ENCODE measurements at regions not wholly inside any gene's neighbourhood (a gene's known extent, or its start where the extent isn't known, plus 50 kb on each side); places are given as distances from the start of the nearest gene placed in this dataset.

GRCh38 chr2:17309181-17309580, 209.1 kb downstream of the RAD51AP2 start:
- Mint-ChIP-seq H3K4me3 (no peak overlapping the region), H3K9me3 (no peaks in the 10 kb centered on the region), H3K36me3 (ENCODE audit: low read depth) (no peaks in the 10 kb centered on the region), H3K27me3 (no peaks in the 10 kb centered on the region), H3K4me1 (ENCODE audit: low read depth) (no peaks in the 10 kb centered on the region), H3K27ac (no peak overlapping the region)
- intact Hi-C loops (cut with micrococcal nuclease): loop anchor here (1.0 kb wide), 1 partner anchor 536 kb away; no protein-coding TSS in a partner anchor

DNA sequence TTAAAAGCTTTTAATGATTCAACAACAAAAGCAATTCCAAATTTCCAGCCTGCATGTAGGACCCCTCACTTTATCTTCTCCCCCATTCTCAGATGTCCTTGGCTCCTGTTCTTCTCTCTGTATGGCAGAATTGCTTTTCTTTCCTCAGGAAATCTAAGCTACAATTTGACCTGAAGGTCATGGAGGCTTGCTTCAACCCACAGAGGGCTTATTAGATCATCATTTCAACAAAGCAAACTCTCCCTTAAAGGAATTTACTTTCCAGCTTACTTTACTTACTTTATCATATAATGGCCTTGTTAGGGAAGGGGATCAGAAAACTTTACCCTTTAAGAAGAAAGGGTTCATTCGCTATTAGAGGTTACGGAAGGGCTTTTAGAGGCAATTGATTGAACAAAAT, 211.5 kb downstream of the RAD51AP2 start:
- Mint-ChIP-seq H3K4me1 (ENCODE audit: low read depth) (no peaks in the 10 kb centered on the region), H3K9me3 (no peaks in the 10 kb centered on the region), H3K27me3 (no peaks in the 10 kb centered on the region), H3K36me3 (ENCODE audit: low read depth) (no peaks in the 10 kb centered on the region), H3K27ac (no peak overlapping the region), H3K4me3 (no peak overlapping the region)
- intact Hi-C loops (cut with micrococcal nuclease): no loop called here

GRCh38 chr2:17306219-17306618, 212.0 kb downstream of the RAD51AP2 start:
- Mint-ChIP-seq H3K4me3 (no peak overlapping the region), H3K27ac (no peak overlapping the region), H3K4me1 (ENCODE audit: low read depth) (no peaks in the 10 kb centered on the region), H3K27me3 (no peaks in the 10 kb centered on the region), H3K36me3 (ENCODE audit: low read depth) (no peaks in the 10 kb centered on the region), H3K9me3 (no peaks in the 10 kb centered on the region)
- intact Hi-C loops (cut with micrococcal nuclease): no loop called here

DNA sequence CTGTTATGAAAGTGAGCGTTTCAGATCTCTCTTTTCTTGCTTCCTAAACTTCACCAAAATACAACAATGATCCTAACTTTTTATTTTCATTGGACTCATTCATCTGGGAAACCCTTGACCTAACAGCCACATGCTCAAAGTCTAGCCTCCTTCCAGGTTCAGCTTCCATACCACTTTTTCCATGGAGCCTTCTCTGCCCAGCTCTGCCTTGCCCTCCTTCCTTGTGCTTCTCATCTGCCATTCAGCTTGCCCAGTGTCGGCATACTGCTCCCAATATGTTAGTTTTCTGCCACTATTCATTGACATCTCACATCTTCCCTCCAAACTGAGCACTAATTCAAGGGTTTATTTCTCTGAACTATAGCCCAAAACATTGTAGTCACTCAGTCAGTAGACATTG, 214.7 kb downstream of the RAD51AP2 start:
- no peaks in the 10 kb centered on the region for H3K4me1 Mint-ChIP-seq (ENCODE audit: low read depth)
- H3K9me3 Mint-ChIP-seq: no peaks in the 10 kb centered on the region
- H3K36me3 Mint-ChIP-seq (ENCODE audit: low read depth): no peaks in the 10 kb centered on the region
- H3K4me3 Mint-ChIP-seq: no peak overlapping the region
- H3K27me3 Mint-ChIP-seq: no peaks in the 10 kb centered on the region
- H3K27ac Mint-ChIP-seq: no peak overlapping the region
- intact Hi-C loops (cut with micrococcal nuclease): no loop called here

- H3K27ac Mint-ChIP-seq: no peak overlapping the region
- intact Hi-C loops (cut with micrococcal nuclease): no loop called here
Measured at GRCh38 chr2:17303054-17303453, 215.2 kb downstream of the RAD51AP2 start.

DNA sequence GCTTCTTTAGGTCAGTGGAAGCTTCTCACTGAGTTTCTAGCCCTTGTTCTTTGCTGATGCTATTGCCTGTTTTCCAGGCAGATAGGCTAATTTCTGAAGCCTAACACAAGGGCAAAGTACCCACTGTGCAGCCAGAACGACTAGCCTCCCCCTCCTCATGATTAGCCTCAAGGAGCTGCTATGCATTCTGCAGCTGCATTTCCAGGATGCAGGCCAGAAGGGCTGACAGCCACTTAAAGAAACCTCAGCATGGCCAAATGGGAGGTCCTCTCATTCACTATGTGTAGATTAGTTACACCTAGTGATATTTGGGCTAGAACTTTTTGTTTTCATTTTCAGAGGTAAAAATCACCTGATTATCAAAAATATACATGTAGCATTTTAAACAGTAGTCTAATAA, 216.0 kb downstream of the RAD51AP2 start:
- no peaks in the 10 kb centered on the region for H3K27me3 Mint-ChIP-seq
- intact Hi-C loops (cut with micrococcal nuclease): no loop called here
- H3K36me3 Mint-ChIP-seq (ENCODE audit: low read depth): no peaks in the 10 kb centered on the region
- no peak overlapping the region for H3K27ac Mint-ChIP-seq
- no peaks in the 10 kb centered on the region for H3K4me1 Mint-ChIP-seq (ENCODE audit: low read depth)
- H3K9me3 Mint-ChIP-seq: no peaks in the 10 kb centered on the region
- H3K4me3 Mint-ChIP-seq: no peak overlapping the region

More at GRCh38 chr2:17303054-17303453, 215.2 kb downstream of the RAD51AP2 start:
- Mint-ChIP-seq H3K4me1 (ENCODE audit: low read depth) (no peaks in the 10 kb centered on the region), H3K36me3 (ENCODE audit: low read depth) (no peaks in the 10 kb centered on the region), H3K27me3 (no peaks in the 10 kb centered on the region), H3K9me3 (no peaks in the 10 kb centered on the region), H3K4me3 (no peak overlapping the region)

GRCh38 chr2:17301437-17301836, 216.8 kb downstream of the RAD51AP2 start:
- Mint-ChIP-seq H3K4me3 (no peak overlapping the region), H3K9me3 (no peaks in the 10 kb centered on the region), H3K36me3 (ENCODE audit: low read depth) (no peaks in the 10 kb centered on the region), H3K27ac (no peak overlapping the region), H3K27me3 (no peaks in the 10 kb centered on the region), H3K4me1 (ENCODE audit: low read depth) (no peaks in the 10 kb centered on the region)
- intact Hi-C loops (cut with micrococcal nuclease): no loop called here

DNA sequence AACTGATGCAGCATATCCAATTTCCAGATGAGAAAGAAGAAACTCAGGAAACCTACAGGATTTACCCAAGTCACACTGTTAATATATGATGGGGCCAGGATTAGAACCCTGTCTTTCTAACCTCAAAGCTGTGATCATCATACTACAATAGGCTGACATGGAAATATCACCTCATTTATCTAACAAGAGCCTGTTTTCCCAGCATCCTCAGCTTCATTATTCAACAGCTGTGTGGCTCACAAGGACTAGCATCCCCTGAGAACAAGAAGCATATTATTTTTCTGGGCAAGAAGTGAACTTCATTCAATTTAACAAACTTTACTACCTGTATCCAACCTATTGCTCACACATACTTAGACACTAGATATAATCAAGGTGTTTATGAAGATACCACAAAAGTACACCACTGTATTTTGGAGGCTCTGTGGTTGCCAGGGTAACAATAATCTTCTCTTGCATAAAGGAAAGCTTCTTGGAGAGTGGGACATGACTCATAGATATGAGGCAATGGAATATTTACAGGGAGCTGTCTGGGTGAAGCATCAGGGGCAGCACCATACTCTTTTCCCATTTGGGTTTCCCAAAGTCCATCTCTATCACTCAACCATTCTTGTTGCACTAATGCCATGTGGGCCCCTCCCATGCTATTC, 218.2 kb downstream of the RAD51AP2 start:
- Mint-ChIP-seq H3K27ac (no peak overlapping the region), H3K4me3 (no peak overlapping the region), H3K4me1 (ENCODE audit: low read depth) (no peaks in the 10 kb centered on the region), H3K27me3 (no peaks in the 10 kb centered on the region), H3K36me3 (ENCODE audit: low read depth) (no peaks in the 10 kb centered on the region), H3K9me3 (no peaks in the 10 kb centered on the region)
- intact Hi-C loops (cut with micrococcal nuclease): no loop called here

DNA sequence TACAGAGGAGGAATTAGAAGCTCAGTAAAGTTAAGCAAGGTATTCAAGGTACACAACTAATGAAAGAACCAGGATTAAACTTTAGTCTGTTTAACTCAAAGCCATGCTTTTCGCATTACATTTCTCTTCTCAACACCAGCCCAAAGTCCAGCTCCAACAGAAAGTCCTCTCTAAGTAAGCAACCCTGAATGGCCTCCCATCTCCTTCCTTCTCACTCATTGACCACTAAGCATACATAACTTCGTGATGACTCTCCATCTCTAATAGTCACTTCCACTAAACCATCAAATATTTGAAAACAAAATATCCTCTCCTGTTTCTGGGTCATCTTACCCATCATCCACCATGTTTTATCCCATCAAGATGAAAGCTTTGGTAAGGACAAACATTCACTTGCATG, 219.8 kb downstream of the RAD51AP2 start:
- Mint-ChIP-seq H3K9me3 (no peaks in the 10 kb centered on the region), H3K27ac (no peak overlapping the region), H3K36me3 (ENCODE audit: low read depth) (no peaks in the 10 kb centered on the region), H3K27me3 (no peaks in the 10 kb centered on the region), H3K4me1 (ENCODE audit: low read depth) (no peaks in the 10 kb centered on the region), H3K4me3 (no peak overlapping the region)
- intact Hi-C loops (cut with micrococcal nuclease): no loop called here

DNA sequence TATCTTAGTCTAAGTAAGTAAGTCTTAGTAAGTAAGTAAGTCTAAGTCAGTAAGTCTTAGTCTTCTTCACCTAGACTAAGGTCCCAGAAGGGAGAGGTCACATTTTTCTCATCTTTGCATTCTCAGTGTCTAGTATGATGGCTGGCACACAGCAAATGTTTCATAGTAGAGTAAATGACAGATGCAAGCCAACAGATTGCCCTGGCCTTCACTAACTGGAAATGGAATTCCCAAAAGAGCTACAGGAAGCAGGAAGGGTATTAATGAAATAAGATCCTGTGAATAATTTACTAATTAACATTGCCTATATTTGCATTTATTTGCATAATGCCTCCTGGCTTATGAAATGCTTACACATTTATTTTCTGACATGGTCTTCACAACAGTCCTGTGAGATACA, 221.6 kb downstream of the RAD51AP2 start:
- intact Hi-C loops (cut with micrococcal nuclease): no loop called here
- Mint-ChIP-seq H3K36me3 (ENCODE audit: low read depth) (no peaks in the 10 kb centered on the region), H3K4me3 (no peak overlapping the region), H3K27me3 (no peaks in the 10 kb centered on the region), H3K9me3 (no peaks in the 10 kb centered on the region), H3K27ac (no peak overlapping the region), H3K4me1 (ENCODE audit: low read depth) (no peaks in the 10 kb centered on the region)

GRCh38 chr2:17289669-17290068, 228.6 kb downstream of the RAD51AP2 start:
- H3K27ac Mint-ChIP-seq: no peak overlapping the region
- no peak overlapping the region for H3K4me3 Mint-ChIP-seq
- no peaks in the 10 kb centered on the region for H3K9me3 Mint-ChIP-seq
- H3K27me3 Mint-ChIP-seq: no peaks in the 10 kb centered on the region
- intact Hi-C loops (cut with micrococcal nuclease): no loop called here
- no peaks in the 10 kb centered on the region for H3K36me3 Mint-ChIP-seq (ENCODE audit: low read depth)
- no peaks in the 10 kb centered on the region for H3K4me1 Mint-ChIP-seq (ENCODE audit: low read depth)

- Mint-ChIP-seq H3K27me3 (no peaks in the 10 kb centered on the region), H3K9me3 (no peaks in the 10 kb centered on the region), H3K27ac (no peak overlapping the region), H3K4me3 (no peak overlapping the region), H3K4me1 (ENCODE audit: low read depth) (no peaks in the 10 kb centered on the region), H3K36me3 (ENCODE audit: low read depth) (no peaks in the 10 kb centered on the region)
- intact Hi-C loops (cut with micrococcal nuclease): no loop called here
Measured at GRCh38 chr2:17287183-17287582, 231.1 kb downstream of the RAD51AP2 start.

- no peak overlapping the region for H3K4me3 Mint-ChIP-seq
- H3K4me1 Mint-ChIP-seq (ENCODE audit: low read depth): no peaks in the 10 kb centered on the region
- intact Hi-C loops (cut with micrococcal nuclease): no loop called here
- no peaks in the 10 kb centered on the region for H3K9me3 Mint-ChIP-seq
- H3K36me3 Mint-ChIP-seq (ENCODE audit: low read depth): no peaks in the 10 kb centered on the region
- no peaks in the 10 kb centered on the region for H3K27me3 Mint-ChIP-seq
- H3K27ac Mint-ChIP-seq: no peak overlapping the region
Measured at GRCh38 chr2:17282826-17283225, 235.4 kb downstream of the RAD51AP2 start.

- H3K4me1 Mint-ChIP-seq (ENCODE audit: low read depth): no peaks in the 10 kb centered on the region
Measured at GRCh38 chr2:17282245-17282644, 236.0 kb downstream of the RAD51AP2 start.

GRCh38 chr2:17276220-17276619, 242.0 kb downstream of the RAD51AP2 start:
- no peak overlapping the region for H3K27ac Mint-ChIP-seq
- H3K4me3 Mint-ChIP-seq: no peak overlapping the region
- H3K36me3 Mint-ChIP-seq (ENCODE audit: low read depth): no peaks in the 10 kb centered on the region
- intact Hi-C loops (cut with micrococcal nuclease): no loop called here
- no peaks in the 10 kb centered on the region for H3K4me1 Mint-ChIP-seq (ENCODE audit: low read depth)
- H3K9me3 Mint-ChIP-seq: peaks cover 8% of the 10 kb centered on the region
- no peaks in the 10 kb centered on the region for H3K27me3 Mint-ChIP-seq

More at GRCh38 chr2:17282245-17282644, 236.0 kb downstream of the RAD51AP2 start:
- intact Hi-C loops (cut with micrococcal nuclease): no loop called here
- Mint-ChIP-seq H3K36me3 (ENCODE audit: low read depth) (no peaks in the 10 kb centered on the region), H3K4me3 (no peak overlapping the region), H3K9me3 (no peaks in the 10 kb centered on the region), H3K27ac (no peak overlapping the region), H3K27me3 (no peaks in the 10 kb centered on the region)

All from dendritic cell treated with granulocyte-macrophage colony-stimulating factor and Interleukin-4, amounts not matched to agents 40 ng/mL and 50 ng/mL, for 4 days (primary cell).